ENCODE measurements at regions not wholly inside any gene's neighbourhood (a gene's known extent, or its start where the extent isn't known, plus 50 kb on each side); places are given as distances from the start of the nearest gene placed in this dataset.

DNA sequence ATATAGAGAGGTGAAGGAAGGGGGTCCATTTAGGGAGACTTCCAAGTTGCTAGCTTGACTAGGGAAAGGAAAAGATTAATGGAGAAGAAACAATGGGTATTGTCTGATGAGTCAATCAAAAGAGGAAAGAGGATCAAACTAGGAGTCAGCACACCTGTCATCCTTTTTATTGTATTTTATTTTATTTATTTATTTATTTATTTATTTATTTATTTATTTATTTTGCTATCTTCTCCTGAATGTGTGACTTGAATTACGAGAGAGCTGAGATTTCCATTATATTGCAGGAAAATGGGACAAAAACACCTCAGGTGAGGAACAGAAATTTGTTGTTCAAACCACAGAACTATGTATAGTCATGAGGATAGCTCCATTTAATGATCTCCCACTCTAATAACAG is 58.9 kb downstream of the NUDT11 start:
- DNase-seq (ENCODE audit: low read depth in 2 of 3, low spot score in 2 of 3) = no peak

DNA sequence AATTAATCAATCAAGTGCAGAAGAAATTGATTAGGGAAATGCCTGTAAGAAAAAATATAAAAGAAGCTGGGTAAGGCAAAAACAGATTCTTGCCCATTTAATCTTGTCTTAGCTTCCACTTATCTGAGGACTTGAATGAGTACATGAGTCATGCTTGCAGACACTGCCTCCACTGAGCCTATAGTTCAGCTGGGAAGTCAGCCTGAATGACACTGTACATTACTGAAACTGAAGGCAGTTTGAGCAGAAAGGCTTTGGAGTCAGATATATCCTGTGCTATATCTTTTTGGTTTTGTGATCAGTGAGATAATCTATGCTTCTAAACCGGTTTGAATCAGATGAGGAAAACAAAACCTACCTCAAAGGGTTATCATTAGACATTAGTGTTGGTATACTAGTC is 61.3 kb downstream of the NUDT11 start:
- no peak for DNase-seq (ENCODE audit: low read depth in 2 of 3, low spot score in 2 of 3)

DNA sequence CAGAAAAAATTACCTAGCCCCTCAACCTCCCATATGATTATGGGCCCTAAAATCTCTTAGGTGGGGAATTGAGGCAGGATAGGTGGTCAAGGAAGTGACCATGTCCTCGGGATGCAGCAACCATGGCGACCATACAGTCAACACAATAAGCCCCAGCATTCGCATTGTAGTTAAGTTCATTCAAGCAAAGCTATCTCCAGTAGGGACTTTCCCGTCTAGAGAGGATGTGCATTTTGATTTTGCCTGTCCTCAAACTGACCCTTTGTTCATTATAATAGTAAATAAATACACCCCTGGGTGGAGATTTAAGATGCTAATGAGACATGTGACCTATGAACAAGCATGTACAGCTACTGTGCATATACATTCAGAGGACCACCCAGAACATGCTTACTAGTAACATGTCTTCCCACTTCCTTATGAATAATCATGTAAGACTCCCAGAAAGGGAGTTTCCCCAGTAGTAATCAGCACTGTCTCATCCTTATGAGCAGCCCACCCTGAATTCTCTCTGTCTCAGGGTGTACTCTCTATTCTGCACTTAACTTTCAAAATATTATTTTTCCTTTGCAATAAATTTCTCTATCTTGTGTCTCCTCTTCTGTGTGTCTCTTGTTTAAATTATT is 74.3 kb downstream of the NUDT11 start:
- no peak for DNase-seq (ENCODE audit: low read depth in 2 of 3, low spot score in 2 of 3)

DNA sequence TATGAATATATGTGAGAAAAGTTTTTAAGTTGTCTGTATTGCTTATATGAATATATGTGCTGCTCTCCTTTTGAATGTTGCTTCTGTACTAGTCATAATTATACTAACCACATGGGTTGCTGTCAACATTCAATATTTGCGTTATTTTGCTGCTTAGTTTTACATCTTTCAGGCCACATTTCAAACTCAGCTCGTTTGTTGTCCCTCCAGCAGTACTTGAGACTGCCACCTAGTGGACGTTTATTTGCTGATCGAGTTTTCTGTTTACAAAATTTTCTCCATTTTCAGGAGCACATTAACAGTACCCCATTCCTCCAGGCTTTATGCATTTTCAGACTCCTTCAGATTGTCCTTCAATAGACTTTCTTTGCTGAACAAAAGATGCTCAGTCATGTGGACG is 75.8 kb downstream of the NUDT11 start:
- no peak for DNase-seq (ENCODE audit: low read depth in 2 of 3, low spot score in 2 of 3)

DNA sequence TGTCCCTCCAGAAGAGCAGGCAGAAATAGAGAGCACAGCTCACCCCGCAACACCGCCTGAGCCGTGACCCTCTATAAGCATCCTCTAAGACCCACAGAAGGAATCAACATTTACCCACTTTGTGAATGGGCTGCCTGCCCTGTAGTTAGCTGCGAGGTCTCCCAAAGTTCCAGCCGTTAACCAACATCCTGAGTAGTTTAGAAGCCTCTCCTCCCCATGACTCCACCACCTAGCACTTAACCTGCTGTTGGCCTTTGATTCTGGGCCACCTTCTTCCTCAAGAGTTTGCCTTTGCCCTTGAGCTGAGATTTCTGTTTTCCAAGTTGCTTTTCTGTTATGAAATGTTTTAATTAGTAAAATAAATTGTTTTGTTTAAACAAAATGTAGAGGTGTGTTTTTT is 75.8 kb downstream of the NUDT10 start:
- no peak for DNase-seq (ENCODE audit: low read depth in 2 of 3, low spot score in 2 of 3)

DNA sequence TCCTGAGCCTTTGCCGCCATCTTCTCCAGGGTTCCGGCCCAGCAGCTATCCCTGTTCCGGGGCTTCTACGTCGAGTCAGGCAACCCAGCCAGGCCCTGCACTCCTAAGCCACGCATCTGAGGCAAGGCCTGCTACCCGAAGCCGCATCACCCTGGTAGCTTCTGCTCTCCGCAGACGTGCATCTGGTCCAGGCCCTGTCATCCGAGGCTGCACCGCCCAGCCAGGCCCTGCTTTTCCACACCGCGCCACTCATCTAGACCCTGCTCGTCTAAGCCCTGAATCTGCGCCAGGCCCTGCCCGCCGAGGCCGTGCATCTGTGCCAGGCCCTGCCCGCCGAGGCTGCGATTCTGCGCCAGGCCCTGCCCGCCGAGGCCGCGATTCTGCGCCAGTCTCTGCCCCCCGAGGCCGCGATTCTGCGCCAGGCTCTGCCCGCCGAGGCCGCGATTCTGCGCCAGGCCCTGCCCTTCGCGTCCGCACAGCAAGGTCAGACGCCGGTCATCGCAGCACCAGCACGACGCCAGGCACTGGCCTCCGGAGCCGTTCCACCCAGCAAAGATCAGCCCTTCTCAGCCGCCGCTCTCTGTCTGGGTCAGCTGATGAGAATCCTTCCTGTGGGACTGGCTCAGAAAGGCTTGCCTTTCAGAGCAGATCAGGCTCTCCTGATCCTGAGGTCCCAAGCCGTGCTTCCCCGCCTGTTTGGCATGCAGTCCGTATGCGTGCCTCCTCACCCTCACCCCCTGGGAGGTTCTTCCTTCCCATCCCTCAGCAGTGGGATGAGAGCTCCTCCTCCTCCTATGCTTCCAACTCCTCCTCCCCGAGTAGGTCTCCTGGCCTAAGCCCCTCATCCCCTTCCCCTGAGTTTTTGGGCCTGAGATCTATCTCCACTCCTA is 75.1 kb downstream of the NUDT10 start:
- DNase-seq (ENCODE audit: low read depth in 2 of 3, low spot score in 2 of 3) = no peak

DNA sequence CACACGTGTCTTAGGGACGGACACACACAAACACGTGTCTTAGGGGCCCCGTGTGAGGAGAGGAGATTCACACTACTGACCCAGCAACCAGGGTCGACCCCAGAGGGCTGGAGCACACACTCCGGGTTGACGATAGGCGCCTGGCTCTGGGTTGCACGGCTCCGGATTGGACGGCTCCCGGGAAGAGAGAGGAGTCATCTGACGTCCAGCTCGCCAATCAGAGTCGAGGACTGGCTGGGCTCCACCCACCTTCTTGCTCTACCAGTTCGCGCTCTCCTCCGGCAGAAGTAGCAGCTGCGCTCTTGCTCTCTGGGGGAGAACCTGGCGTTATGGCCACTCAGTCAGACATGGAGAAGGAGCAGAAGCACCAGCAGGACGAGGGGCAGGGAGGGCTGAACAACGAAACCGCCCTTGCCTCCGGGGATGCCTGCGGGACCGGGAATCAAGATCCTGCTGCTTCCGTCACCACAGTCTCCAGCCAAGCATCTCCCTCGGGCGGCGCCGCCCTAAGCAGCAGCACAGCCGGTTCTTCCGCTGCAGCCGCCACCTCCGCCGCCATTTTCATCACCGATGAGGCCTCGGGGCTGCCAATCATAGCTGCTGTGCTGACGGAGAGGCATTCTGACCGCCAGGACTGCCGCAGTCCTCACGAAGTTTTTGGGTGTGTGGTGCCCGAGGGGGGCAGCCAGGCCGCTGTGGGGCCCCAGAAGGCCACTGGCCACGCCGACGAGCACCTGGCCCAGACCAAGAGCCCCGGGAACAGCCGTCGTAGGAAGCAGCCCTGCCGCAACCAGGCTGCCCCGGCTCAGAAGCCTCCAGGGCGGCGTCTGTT is 74.3 kb downstream of the NUDT10 start:
- DNase-seq (ENCODE audit: low read depth in 2 of 3, low spot score in 2 of 3) = no peak

DNA sequence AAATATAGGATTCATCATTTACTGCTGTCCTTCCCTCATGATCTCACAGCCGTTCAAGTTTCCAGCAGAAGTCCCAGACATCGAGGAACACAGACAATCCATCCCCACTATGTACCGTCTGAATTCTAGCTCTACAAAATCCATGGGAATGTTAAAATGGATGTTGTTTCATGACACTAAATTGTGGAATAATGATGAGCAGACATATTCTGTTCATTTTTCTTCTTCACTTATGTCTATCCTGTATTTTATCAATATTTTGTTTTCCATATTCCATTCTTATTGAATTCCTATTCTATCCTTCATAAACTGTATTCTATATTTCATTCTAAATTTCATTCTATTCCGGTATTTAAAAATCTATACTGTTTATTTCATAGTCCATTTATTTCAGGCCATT is 71.8 kb downstream of the NUDT10 start:
- no peak for DNase-seq (ENCODE audit: low read depth in 2 of 3, low spot score in 2 of 3)

DNA sequence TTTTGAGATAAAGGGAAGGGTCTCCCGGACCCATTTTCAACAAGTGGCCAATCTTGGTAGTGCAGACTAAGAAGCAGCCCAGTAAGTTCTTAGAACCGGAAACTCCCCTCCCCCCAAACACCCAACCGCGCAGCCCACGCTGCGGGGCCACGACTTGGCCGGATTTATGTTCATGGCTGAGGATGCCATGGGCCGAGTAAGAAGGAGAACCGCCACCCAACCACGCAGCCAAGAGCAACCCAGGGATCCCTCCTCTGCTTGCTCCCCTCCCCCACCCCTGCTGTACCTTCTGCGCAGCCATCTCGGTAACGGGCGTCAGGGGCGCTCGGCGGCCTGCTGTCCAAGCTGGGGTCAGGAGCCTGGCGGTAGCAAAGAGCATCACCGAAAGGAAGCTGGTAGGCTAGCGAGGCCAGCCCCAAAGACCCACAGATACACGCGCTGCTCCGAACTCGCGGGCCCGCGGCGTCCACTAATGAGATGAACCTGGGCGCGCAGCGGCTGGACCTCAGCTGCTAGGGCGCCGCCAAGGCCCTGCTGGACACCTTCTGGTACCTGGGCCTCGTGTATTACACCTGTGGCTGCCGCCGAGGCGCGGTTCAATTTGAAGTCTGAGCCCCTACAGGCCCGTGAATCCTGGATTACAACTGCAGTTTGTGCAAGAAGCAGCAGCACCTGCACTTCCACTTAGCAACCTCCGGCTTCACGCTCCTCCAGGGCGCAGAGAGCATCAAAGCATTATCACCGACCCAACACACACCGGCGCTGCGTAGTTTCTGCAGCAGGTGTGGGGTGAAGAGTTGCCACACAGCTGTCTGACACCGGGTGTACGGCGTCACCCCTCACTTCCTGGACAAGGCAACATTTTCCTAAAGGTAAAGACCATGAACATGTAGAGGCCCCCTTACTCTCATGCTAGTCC is 63.4 kb downstream of the NUDT10 start:
- DNase-seq (ENCODE audit: low read depth in 2 of 3, low spot score in 2 of 3) = peak in 2 of 3 experiments; percentile 6 to 19

DNA sequence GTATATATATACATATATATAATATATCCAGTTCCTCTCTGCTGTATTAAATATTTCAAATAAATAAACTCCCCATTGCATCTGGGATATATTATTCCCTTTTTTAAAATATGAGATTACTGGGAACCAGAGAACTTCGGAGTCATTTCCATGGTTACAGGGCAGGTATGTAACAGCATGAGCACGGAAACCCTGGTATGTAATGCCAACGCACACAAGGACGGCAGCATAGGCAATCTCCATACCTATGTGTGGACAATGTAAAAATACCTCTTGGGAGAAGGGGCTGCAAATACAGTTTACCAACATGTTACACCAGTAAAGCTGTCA is 62.8 kb downstream of the NUDT10 start:
- no peak for DNase-seq (ENCODE audit: low read depth in 2 of 3, low spot score in 2 of 3)
